Erythroblast (primary cell): ENCODE measurements at regions not wholly inside any gene's neighbourhood (a gene's known extent, or its start where the extent isn't known, plus 50 kb on each side); places are given as distances from the start of the nearest gene placed in this dataset.

Source experiments
- GATA1 ChIP-seq: IDR thresholded peaks from 2 replicates; pipeline ENCODE4 v1.6.1; 2011; ENCODE audit warnings: low read depth, mild to moderate bottlenecking, control low read depth, low read length, moderate library complexity
- POLR2A ChIP-seq: IDR thresholded peaks from 2 replicates; pipeline ENCODE4 v1.6.1; 2011; ENCODE audit warnings: mild to moderate bottlenecking, low read length

DNA sequence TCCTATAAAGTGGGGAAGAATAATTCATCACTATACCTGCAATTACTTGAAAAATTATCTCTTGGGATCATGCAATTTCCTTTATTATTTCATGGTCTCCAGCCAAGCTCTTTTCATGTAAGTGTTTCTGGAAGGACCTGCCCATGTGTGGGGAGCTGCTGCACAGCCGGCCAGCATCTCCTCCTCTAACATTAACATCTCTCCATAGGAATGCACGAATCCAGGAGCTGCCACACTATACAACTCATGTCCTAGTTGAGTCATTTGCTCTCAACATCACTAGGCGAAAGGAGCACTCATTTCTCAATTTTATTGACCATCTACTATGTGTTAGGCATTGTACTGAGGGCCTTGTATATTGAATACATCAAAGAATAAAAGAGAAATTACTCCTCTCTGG is 144.3 kb upstream of the ERBB4 start:
- TF ChIP-seq POLR2A: no peak
- TF ChIP-seq GATA1: no peak
